Left ventricle myocardium inferior (tissue), 1 donor: ENCODE measurements at regions not wholly inside any gene's neighbourhood (a gene's known extent, or its start where the extent isn't known, plus 50 kb on each side); places are given as distances from the start of the nearest gene placed in this dataset.
A peak's percentile ranks its signal among the peaks of the same experiment; 100 is the strongest.

Source experiments
- DNase-seq: peaks from one replicate; pipeline ENCODE4 v3.0.0-alpha.2; 2020
- H3K27ac ChIP-seq: fragments of 200-600 bp; replicated peaks from 2 replicates; pipeline ENCODE4 v1.8.0; 2021
- H3K27me3 ChIP-seq: fragments of 200-600 bp; 2 replicates; pipeline ENCODE4 v1.8.0; 2021; ENCODE audit warnings: low read depth
- H3K36me3 ChIP-seq: fragments of 200-600 bp; 2 replicates; pipeline ENCODE4 v1.8.0; 2021
- H3K4me1 ChIP-seq: fragments of 200-600 bp; 2 replicates; pipeline ENCODE4 v1.8.0; 2021
- H3K4me3 ChIP-seq: fragments of 200-600 bp; 2 replicates; pipeline ENCODE4 v1.8.0; 2021; ENCODE audit warnings: mild to moderate bottlenecking, moderate library complexity
- H3K9me3 ChIP-seq: fragments of 200-600 bp; replicated peaks from 2 replicates; pipeline ENCODE4 v1.8.0; 2021
- intact Hi-C: fragments of 100-400 bp; cut with micrococcal nuclease; formaldehyde crosslinking; loops from one replicate; pipeline ENCODE4 v1.11.0; 2022
- TF ChIP-seq, protein P1 (sequence below): fragments of 200-600 bp; IDR thresholded peaks from 2 replicates; pipeline ENCODE4 v1.8.0; 2021; ENCODE audit warnings: antibody characterized with exemption, mild to moderate bottlenecking, borderline replicate concordance
- donor health status: DM: no; HTN: yes; CAD: no; lungs with severe emphysema.

DNA sequence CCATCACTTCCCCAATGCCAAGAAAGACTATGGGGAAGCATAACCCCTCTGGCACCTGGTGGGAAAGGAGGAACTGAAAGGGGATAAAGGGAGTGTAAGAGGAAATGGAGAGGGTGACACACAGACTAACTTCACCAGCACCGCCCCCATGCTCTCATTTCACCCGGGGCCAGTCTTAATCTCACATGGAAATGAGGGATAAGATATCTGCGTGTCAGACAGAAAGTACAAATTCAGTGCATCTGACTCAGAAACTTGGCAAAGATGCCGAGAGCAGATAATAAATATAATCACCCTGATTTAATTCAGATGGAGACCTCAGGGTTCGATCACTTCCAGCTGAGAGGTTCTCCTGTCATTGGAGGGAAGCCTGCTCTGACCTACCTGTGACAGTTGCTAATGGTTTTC, 191.6 kb downstream of the DUSP6 start:
- peak overlapping the region; percentile 80 for H3K27ac ChIP-seq
- DNase-seq = peak; percentile 67
- intact Hi-C loops = no loop called here
- H3K4me1 ChIP-seq = peaks cover 60% of the 10 kb centered on the region
- H3K4me3 ChIP-seq = no peak overlapping the region
- no peaks in the 10 kb centered on the region for H3K9me3 ChIP-seq
- no peaks in the 10 kb centered on the region for H3K36me3 ChIP-seq
- no peaks in the 10 kb centered on the region for H3K27me3 ChIP-seq
- TF ChIP-seq, protein P1, sequence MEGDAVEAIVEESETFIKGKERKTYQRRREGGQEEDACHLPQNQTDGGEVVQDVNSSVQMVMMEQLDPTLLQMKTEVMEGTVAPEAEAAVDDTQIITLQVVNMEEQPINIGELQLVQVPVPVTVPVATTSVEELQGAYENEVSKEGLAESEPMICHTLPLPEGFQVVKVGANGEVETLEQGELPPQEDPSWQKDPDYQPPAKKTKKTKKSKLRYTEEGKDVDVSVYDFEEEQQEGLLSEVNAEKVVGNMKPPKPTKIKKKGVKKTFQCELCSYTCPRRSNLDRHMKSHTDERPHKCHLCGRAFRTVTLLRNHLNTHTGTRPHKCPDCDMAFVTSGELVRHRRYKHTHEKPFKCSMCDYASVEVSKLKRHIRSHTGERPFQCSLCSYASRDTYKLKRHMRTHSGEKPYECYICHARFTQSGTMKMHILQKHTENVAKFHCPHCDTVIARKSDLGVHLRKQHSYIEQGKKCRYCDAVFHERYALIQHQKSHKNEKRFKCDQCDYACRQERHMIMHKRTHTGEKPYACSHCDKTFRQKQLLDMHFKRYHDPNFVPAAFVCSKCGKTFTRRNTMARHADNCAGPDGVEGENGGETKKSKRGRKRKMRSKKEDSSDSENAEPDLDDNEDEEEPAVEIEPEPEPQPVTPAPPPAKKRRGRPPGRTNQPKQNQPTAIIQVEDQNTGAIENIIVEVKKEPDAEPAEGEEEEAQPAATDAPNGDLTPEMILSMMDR = no peak

DNA sequence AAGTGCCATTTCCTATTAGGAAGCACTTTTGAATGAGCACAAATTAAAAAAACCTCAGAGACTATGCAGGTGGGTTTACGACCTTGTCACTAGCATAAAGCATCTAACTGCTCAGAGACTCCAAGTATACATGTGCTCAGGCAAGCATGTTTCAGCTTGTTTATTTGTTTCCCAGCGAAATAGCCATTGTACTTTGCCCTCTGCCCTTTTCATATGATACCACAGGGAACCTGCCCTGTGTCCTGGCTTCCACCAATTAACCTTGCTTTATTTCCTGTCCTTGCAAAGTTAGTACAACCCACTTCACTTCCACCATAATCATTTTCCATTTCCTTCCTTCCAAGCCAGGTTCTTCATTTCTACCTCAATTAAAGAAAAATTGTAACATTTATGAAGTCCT, 194.9 kb downstream of the DUSP6 start:
- H3K27ac ChIP-seq = no peak overlapping the region
- intact Hi-C loops = loop anchor here (10.0 kb wide), 1 partner anchor 103 kb away; no protein-coding TSS in a partner anchor

DNA sequence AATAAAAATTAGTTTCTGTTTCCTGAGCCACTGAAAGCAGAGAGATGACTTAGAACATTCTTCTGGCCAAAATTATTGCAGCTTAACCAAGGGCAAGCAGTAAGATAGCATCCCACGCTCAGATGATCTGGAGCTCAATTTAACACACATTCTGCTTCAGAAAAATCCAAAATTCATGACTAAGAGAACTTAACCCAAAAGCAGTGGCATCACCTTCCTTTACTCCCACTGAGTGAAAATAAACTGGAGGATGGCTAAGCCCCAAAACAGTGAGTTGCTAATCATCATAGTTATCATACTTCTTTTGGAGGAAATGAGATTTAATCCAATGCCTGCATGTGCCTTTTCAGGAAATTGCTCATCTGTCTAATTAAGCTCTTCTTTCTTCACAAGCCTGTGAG, 195.4 kb downstream of the DUSP6 start:
- no peak overlapping the region for H3K4me3 ChIP-seq
- no peaks in the 10 kb centered on the region for H3K36me3 ChIP-seq
- no peak for DNase-seq
- H3K27ac ChIP-seq = peak overlapping the region; percentile 17
- H3K9me3 ChIP-seq = no peaks in the 10 kb centered on the region
- intact Hi-C loops = loop anchor here (10.0 kb wide), 1 partner anchor 102 kb away; no protein-coding TSS in a partner anchor
- peaks cover 27% of the 10 kb centered on the region for H3K4me1 ChIP-seq
- TF ChIP-seq, protein P1 = no peak
- no peaks in the 10 kb centered on the region for H3K27me3 ChIP-seq

More for the DNA sequence above, 194.9 kb downstream of the DUSP6 start:
- H3K4me1 ChIP-seq = peaks cover 32% of the 10 kb centered on the region
- DNase-seq = no peak
- H3K9me3 ChIP-seq = no peaks in the 10 kb centered on the region
- no peak overlapping the region for H3K4me3 ChIP-seq
- H3K27me3 ChIP-seq = no peaks in the 10 kb centered on the region
- no peaks in the 10 kb centered on the region for H3K36me3 ChIP-seq
- TF ChIP-seq, protein P1 = no peak

DNA sequence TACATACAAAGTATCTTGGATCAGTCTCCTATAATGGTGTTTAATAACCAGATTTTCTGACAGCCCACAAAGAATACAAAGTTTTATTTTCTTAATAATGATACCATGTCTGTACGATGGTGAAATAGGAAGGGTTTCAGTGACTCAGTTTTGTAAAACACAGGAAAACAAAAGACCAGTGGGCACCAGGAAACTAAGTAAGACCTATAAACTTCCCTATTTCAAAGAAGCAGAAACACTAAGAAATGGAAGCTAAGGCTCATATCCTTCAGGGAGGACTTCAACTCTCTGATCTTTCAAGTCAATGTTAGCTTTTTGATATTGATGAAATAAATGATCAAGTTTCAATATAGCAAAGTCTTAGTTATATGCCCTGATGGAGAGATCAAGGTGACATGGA, 196.0 kb downstream of the DUSP6 start:
- DNase-seq = no peak

DNA sequence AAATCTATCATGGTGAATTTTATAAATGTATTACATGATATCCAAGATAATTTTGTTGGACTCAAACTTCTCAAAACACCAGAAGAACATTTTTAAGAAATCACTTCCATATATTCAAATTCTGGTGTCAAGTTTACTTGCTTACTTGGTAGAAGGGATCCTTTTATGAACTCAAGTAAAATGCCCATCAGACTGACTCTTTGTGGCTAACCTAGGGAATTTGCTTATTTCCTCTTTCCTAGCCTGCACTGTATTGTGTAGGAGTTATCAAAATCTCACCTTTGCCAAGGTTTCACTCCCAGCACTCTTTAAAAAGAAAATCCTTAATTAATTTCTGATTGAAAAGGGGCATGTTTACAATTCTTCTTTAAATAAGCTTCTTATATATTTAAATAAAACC, 196.5 kb downstream of the DUSP6 start:
- no peak for DNase-seq
- Histone ChIP-seq H3K4me3 (no peak overlapping the region), H3K36me3 (no peaks in the 10 kb centered on the region), H3K27me3 (no peaks in the 10 kb centered on the region), H3K9me3 (peaks cover under 1% of the 10 kb centered on the region), H3K4me1 (peaks cover 26% of the 10 kb centered on the region), H3K27ac (peak overlapping the region; percentile 17)
- TF ChIP-seq, protein P1 = no peak
- intact Hi-C loops = loop anchor here (10.0 kb wide), 1 partner anchor 101 kb away; no protein-coding TSS in a partner anchor

More for the DNA sequence above, 196.0 kb downstream of the DUSP6 start:
- Histone ChIP-seq H3K27ac (peak overlapping the region; percentile 17), H3K4me3 (no peak overlapping the region), H3K27me3 (no peaks in the 10 kb centered on the region), H3K4me1 (peaks cover 26% of the 10 kb centered on the region), H3K9me3 (no peaks in the 10 kb centered on the region), H3K36me3 (no peaks in the 10 kb centered on the region)
- intact Hi-C loops = loop anchor here (10.0 kb wide), 1 partner anchor 102 kb away; no protein-coding TSS in a partner anchor
- TF ChIP-seq, protein P1 = no peak
